Suprapubic skin (tissue), 4 donors: ENCODE measurements at regions not wholly inside any gene's neighbourhood (a gene's known extent, or its start where the extent isn't known, plus 50 kb on each side); places are given as distances from the start of the nearest gene placed in this dataset.

ENCODE experiments used
- EP300 ChIP-seq: sonication (generic); formaldehyde crosslinking; IDR thresholded peaks from one replicate; pipeline ENCODE4 v1.6.1; 2017; ENCODE audit warnings: antibody characterized with exemption
- POLR2A ChIP-seq, 2 donors: fragments of 450-650 bp; IDR thresholded peaks; one replicate each; pipeline ENCODE4 v1.6.1; 2017; ENCODE audit warnings: antibody characterized with exemption in 2 of 2, mild to moderate bottlenecking in 2 of 2, moderate library complexity in 2 of 2
- POLR2AphosphoS5 ChIP-seq, 3 donors: sonication (generic); formaldehyde crosslinking; IDR thresholded peaks; one replicate each; pipeline ENCODE4 v1.6.1; 2017; ENCODE audit warnings: antibody characterized with exemption in 3 of 3
- TF ChIP-seq, protein P1 (sequence below), 2 donors: fragments of 200-600 bp in 1 of 2; fragments of 450-650 bp in 1 of 2; sonication (generic) in 1 of 2; IDR thresholded peaks; one replicate each; pipeline ENCODE4 v1.5.1; 2016 to 2019; ENCODE audit warnings: antibody characterized with exemption in 2 of 2, mild to moderate bottlenecking in 1 of 2, moderate library complexity in 1 of 2

GRCh38 chr2:221197225-221197856 lies 374.8 kb downstream of the EPHA4 start:
- TF ChIP-seq, protein P1, sequence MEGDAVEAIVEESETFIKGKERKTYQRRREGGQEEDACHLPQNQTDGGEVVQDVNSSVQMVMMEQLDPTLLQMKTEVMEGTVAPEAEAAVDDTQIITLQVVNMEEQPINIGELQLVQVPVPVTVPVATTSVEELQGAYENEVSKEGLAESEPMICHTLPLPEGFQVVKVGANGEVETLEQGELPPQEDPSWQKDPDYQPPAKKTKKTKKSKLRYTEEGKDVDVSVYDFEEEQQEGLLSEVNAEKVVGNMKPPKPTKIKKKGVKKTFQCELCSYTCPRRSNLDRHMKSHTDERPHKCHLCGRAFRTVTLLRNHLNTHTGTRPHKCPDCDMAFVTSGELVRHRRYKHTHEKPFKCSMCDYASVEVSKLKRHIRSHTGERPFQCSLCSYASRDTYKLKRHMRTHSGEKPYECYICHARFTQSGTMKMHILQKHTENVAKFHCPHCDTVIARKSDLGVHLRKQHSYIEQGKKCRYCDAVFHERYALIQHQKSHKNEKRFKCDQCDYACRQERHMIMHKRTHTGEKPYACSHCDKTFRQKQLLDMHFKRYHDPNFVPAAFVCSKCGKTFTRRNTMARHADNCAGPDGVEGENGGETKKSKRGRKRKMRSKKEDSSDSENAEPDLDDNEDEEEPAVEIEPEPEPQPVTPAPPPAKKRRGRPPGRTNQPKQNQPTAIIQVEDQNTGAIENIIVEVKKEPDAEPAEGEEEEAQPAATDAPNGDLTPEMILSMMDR (IDR thresholded peaks at IDR 0.05): no peak
- no peak for TF ChIP-seq POLR2AphosphoS5 (IDR thresholded peaks at IDR 0.05)
- no peak for TF ChIP-seq EP300
- no peak for TF ChIP-seq POLR2A (IDR thresholded peaks at IDR 0.05)
